GM13976 (cell line): ENCODE measurements at regions not wholly inside any gene's neighbourhood (a gene's known extent, or its start where the extent isn't known, plus 50 kb on each side); places are given as distances from the start of the nearest gene placed in this dataset.

Source experiments
- DNase-seq: peaks from one replicate; pipeline ENCODE4 v3.0.0; 2012; ENCODE audit warnings: low spot score
- in situ Hi-C: fragments of 300-500 bp; cut with MboI; formaldehyde crosslinking; loops from one replicate; pipeline ENCODE4 v1.12.0; 2022; ENCODE audit warnings: low sequenced_read_pairs, mixed read lengths, inconsistent platforms; ENCODE audit not compliant: unreplicated experiment
- TF ChIP-seq, protein P1 (sequence below): IDR thresholded peaks from 2 replicates; pipeline ENCODE4 v1.5.1; 2012; ENCODE audit warnings: borderline replicate concordance, mild to moderate bottlenecking; ENCODE audit not compliant: insufficient read depth; ENCODE audit errors: extremely low read depth, missing control alignments, control extremely low read depth

DNA sequence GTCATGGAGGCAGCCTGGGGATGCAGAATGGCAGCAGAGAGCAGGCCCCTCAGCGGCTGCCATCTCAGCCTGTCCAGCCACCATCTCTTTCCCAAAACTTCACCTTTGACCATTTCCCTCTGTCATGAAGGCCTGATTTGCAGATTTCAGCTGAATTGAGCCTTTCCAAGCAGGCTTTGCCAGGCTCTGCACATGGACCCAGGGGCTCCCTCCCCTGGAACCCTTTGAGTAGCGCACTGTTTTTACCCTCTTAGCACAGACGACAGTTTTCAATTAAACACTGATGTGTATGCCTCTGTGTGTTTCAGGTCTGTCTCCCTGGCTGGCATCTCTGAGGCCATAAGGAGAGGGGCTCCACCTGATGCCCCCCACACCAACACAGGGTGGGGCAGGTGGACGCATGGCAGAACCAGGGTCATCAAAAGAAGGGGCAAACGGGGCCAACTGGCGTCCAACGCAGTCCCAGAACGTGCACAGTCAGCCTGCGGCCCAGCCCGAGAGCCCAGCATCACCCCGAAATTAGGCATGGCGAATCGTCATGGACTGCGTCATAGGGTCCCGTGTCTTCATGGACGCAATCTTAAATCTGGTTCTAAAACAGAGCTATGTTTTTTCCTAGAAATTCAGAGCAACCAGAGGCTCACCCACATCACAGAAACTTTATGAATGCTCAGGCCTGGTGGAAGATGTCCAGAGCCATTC lies 185.0 kb upstream of the TCERG1L start:
- DNase-seq: no peak
- in situ Hi-C loops: no loop called here
- TF ChIP-seq, protein P1, sequence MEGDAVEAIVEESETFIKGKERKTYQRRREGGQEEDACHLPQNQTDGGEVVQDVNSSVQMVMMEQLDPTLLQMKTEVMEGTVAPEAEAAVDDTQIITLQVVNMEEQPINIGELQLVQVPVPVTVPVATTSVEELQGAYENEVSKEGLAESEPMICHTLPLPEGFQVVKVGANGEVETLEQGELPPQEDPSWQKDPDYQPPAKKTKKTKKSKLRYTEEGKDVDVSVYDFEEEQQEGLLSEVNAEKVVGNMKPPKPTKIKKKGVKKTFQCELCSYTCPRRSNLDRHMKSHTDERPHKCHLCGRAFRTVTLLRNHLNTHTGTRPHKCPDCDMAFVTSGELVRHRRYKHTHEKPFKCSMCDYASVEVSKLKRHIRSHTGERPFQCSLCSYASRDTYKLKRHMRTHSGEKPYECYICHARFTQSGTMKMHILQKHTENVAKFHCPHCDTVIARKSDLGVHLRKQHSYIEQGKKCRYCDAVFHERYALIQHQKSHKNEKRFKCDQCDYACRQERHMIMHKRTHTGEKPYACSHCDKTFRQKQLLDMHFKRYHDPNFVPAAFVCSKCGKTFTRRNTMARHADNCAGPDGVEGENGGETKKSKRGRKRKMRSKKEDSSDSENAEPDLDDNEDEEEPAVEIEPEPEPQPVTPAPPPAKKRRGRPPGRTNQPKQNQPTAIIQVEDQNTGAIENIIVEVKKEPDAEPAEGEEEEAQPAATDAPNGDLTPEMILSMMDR: no peak

DNA sequence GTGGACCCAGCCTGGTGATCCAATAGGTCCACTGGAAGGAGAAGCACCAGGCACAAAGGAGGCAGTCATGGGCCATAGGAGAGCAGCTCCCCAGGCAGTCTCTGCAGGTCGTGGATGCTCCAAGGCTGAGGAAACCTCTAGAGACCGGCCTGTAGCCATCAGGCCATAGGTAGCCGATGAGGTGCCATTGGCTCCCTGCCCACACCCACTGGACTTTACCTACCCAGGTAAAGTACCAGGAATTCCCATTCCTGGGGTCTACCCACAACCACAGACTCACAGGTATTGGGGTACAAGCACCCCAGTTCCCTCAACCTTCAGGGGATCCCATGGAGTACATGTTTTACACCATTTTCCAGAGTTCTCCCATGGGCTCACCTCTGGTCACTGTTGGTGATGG lies 188.0 kb upstream of the TCERG1L start:
- TF ChIP-seq, protein P1: no peak
- no peak for DNase-seq
- in situ Hi-C loops: no loop called here

DNA sequence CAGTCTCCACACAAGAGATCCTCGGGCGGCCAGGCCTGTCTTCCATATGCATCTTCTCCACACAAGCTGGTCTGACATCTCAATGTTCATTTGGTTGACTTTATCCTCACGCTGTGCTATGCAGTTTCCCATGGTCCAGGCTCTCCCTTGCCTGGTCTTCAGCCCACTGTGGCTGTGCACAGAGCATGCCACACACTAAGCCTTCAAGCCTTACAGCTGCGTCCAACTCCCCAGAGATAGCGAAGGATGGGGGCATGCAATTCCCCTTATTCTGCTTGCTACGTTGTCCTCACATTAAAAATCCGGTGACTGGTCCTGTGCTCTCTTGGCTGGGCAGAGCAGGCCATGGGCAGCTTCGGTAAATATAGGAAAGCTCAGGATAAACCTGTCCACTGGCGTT lies 188.7 kb upstream of the TCERG1L start:
- in situ Hi-C loops: no loop called here
- no peak for DNase-seq
- TF ChIP-seq, protein P1: no peak

DNA sequence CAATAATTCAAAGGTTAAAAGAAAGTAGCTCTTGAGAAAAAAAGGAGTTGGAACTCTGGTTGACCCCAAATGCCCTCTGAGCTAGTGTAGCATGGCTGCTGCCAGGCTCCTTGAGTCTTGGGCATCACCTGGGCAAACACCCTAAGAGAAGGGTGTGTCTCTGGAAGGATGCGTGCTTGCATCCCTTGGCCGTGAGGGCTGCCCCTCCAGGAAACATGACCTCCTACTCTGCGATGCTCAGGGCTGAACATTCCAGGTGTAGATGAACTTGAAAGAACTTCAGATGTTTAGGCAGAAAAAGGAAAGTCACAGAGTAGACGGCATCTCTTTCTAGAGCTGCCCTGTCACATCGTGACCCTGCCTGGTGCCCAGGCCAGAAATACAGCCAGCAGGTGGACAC lies 189.4 kb upstream of the TCERG1L start:
- in situ Hi-C loops: no loop called here
- no peak for DNase-seq
- TF ChIP-seq, protein P1: no peak

DNA sequence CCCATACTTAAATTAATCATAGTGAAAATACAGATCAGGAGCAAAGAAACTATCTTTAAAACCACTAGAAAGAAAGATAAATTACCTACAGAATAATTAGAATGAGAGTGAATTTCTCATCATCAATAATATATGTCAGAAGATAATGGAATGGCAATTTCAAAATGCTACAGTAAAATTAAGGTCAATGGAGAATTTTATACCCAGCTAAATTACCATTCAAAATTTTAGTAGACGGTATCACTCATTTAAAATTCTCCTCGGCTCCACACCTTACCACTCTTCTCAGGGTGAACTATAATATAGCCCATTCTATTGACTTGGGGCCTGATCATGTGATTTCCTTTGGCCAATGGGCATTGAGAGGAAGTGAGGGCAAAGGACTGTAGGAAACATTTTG lies 192.5 kb upstream of the TCERG1L start:
- in situ Hi-C loops: no loop called here

DNA sequence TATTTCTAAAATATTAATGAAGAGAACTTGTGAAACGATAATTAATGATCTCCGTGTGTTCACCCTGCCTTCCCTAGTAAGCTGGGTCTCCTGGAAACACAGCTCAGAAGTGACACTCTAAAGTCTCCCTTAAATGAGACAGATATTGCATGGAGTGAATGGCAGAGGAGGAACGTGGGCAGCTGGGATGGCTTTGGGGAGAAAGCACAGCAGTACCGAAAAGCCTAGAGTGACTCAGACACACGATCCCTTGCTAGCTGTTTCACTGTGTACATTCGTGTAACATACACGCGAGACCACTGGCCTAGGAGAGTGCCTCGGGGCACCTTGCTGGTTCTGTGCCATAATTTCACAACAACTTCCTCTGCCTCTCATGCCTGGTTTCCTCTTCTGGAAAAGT lies 199.9 kb upstream of the TCERG1L start:
- DNase-seq: no peak
- TF ChIP-seq, protein P1: no peak
- in situ Hi-C loops: no loop called here

More for the DNA sequence above, 192.5 kb upstream of the TCERG1L start:
- DNase-seq: no peak
- TF ChIP-seq, protein P1: no peak

DNA sequence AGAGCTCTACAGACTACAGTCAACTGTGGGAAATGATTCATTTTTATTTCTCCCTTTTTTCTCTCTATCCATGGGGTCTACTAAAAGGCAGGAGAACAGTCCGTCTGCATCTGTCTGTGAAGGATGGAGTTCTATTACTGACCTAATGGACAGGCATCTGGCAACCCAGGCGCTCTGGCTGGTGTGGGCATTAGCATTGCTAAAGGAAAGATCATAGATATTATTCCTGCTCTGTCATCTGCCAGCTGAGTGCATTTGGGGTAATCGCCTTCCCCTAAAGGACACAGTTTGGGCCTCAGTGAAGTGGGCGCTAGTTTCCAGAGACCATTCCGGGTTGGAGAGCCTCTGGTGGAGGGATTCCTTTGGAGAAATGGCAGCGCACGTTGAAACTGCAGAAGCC lies 201.3 kb upstream of the TCERG1L start:
- DNase-seq: no peak
- in situ Hi-C loops: no loop called here
- TF ChIP-seq, protein P1: no peak
